Peyer's patch (tissue), 4 donors: ENCODE measurements at regions not wholly inside any gene's neighbourhood (a gene's known extent, or its start where the extent isn't known, plus 50 kb on each side); places are given as distances from the start of the nearest gene placed in this dataset.

ENCODE experiments used
- CTCF ChIP-seq, 6 experiments: fragments of 450-650 bp in 4 of 6; fragments of 200-600 bp in 2 of 6; sonication (generic) in 1 of 6; IDR thresholded peaks; one replicate each; pipeline ENCODE4 v1.5.1; 2017 to 2019; ENCODE audit warnings: antibody characterized with exemption in 6 of 6, mild to moderate bottlenecking in 3 of 6, moderate library complexity in 1 of 6
- POLR2A ChIP-seq, 2 donors: fragments of 450-650 bp; IDR thresholded peaks; one replicate each; pipeline ENCODE4 v1.5.1; 2017; ENCODE audit warnings: antibody characterized with exemption in 2 of 2, mild to moderate bottlenecking in 2 of 2, moderate library complexity in 2 of 2

GRCh38 chr11:101686514-101686913, 102.7 kb upstream of the TRPC6 start:
- no peak for TF ChIP-seq CTCF (IDR thresholded peaks at IDR 0.05)
- no peak for TF ChIP-seq POLR2A (IDR thresholded peaks at IDR 0.05)
